ENCODE measurements at regions not wholly inside any gene's neighbourhood (a gene's known extent, or its start where the extent isn't known, plus 50 kb on each side); places are given as distances from the start of the nearest gene placed in this dataset.

DNA sequence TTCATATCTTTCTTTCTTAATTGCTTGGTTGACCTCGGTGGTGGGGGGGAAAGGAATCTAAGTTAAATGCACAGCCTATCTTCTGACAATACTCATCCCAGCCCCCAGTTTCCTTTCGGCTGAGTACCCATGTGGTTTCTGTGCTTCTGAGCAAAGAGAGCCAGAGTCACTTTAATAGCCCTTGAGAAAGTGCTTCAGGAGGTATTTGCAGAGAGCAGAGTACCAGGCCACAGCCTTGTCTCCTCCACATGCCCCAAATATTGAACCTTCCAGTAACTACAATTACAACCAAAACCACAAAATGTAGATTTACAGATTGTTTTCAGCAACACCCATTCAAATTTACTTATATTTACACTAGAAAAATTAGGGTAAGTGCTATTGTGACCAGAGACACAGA is 647.4 kb downstream of the NR2F2 start:
- no peak for TF ChIP-seq RARB (CRISPR knock-in tag; IDR thresholded peaks at IDR 0.05)
- TF ChIP-seq ZFP30 (CRISPR knock-in tag; IDR thresholded peaks at IDR 0.05) = no peak
- no peak for TF ChIP-seq GLIS3 (CRISPR knock-in tag; IDR thresholded peaks at IDR 0.05)
- TF ChIP-seq, protein P1, sequence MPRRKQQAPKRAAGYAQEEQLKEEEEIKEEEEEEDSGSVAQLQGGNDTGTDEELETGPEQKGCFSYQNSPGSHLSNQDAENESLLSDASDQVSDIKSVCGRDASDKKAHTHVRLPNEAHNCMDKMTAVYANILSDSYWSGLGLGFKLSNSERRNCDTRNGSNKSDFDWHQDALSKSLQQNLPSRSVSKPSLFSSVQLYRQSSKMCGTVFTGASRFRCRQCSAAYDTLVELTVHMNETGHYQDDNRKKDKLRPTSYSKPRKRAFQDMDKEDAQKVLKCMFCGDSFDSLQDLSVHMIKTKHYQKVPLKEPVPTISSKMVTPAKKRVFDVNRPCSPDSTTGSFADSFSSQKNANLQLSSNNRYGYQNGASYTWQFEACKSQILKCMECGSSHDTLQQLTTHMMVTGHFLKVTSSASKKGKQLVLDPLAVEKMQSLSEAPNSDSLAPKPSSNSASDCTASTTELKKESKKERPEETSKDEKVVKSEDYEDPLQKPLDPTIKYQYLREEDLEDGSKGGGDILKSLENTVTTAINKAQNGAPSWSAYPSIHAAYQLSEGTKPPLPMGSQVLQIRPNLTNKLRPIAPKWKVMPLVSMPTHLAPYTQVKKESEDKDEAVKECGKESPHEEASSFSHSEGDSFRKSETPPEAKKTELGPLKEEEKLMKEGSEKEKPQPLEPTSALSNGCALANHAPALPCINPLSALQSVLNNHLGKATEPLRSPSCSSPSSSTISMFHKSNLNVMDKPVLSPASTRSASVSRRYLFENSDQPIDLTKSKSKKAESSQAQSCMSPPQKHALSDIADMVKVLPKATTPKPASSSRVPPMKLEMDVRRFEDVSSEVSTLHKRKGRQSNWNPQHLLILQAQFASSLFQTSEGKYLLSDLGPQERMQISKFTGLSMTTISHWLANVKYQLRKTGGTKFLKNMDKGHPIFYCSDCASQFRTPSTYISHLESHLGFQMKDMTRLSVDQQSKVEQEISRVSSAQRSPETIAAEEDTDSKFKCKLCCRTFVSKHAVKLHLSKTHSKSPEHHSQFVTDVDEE (CRISPR knock-in tag; IDR thresholded peaks at IDR 0.05) = no peak
- no peak for TF ChIP-seq ZFP3 (CRISPR knock-in tag; IDR thresholded peaks at IDR 0.05)
- TF ChIP-seq, protein P2, sequence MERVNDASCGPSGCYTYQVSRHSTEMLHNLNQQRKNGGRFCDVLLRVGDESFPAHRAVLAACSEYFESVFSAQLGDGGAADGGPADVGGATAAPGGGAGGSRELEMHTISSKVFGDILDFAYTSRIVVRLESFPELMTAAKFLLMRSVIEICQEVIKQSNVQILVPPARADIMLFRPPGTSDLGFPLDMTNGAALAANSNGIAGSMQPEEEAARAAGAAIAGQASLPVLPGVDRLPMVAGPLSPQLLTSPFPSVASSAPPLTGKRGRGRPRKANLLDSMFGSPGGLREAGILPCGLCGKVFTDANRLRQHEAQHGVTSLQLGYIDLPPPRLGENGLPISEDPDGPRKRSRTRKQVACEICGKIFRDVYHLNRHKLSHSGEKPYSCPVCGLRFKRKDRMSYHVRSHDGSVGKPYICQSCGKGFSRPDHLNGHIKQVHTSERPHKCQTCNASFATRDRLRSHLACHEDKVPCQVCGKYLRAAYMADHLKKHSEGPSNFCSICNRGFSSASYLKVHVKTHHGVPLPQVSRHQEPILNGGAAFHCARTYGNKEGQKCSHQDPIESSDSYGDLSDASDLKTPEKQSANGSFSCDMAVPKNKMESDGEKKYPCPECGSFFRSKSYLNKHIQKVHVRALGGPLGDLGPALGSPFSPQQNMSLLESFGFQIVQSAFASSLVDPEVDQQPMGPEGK (CRISPR knock-in tag; IDR thresholded peaks at IDR 0.05; ENCODE audit: borderline replicate concordance) = no peak
- no peak for TF ChIP-seq CREB5 (CRISPR knock-in tag; IDR thresholded peaks at IDR 0.05; ENCODE audit: low read depth)
- TF ChIP-seq PPARA (CRISPR knock-in tag; IDR thresholded peaks at IDR 0.05; ENCODE audit: borderline replicate concordance) = no peak
- TF ChIP-seq ZNF70 (CRISPR knock-in tag; IDR thresholded peaks at IDR 0.05) = no peak
- no peak for TF ChIP-seq SNAI2 (CRISPR knock-in tag; IDR thresholded peaks at IDR 0.05)
- TF ChIP-seq TCF4 (CRISPR knock-in tag; IDR thresholded peaks at IDR 0.05; ENCODE audit: borderline replicate concordance) = no peak
- no peak for TF ChIP-seq ZNF8 (CRISPR knock-in tag; IDR thresholded peaks at IDR 0.05)

All from SK-N-SH treated with all-trans-retinoic acid at 6 μM for 48 hours (cell line).